ENCODE measurements at regions not wholly inside any gene's neighbourhood (a gene's known extent, or its start where the extent isn't known, plus 50 kb on each side); places are given as distances from the start of the nearest gene placed in this dataset.

GRCh38 chr9:88077071-88077617 is 61.1 kb downstream of the SPATA31C2 start:
- no peak for TF ChIP-seq CTCF (IDR thresholded peaks at IDR 0.05)

- no peak for TF ChIP-seq CTCF (IDR thresholded peaks at IDR 0.05)
Observed at GRCh38 chr9:88076286-88077070, 61.8 kb downstream of the SPATA31C2 start.

- peak; percentile 35; the same call in 1 of the 2 replicates for TF ChIP-seq CTCF (IDR thresholded peaks at IDR 0.05)
Observed at GRCh38 chr9:88075966-88076285, 62.3 kb downstream of the SPATA31C2 start.

GRCh38 chr9:88075506-88075905 is 62.8 kb downstream of the SPATA31C2 start:
- no peak for TF ChIP-seq CTCF (IDR thresholded peaks at IDR 0.05)

GRCh38 chr9:88074931-88075330 is 63.3 kb downstream of the SPATA31C2 start:
- no peak for TF ChIP-seq CTCF (IDR thresholded peaks at IDR 0.05)

- TF ChIP-seq CTCF (IDR thresholded peaks at IDR 0.05): no peak
Observed at GRCh38 chr9:88072831-88073375, 65.4 kb downstream of the SPATA31C2 start.

GRCh38 chr9:88071331-88071730 is 66.9 kb downstream of the SPATA31C2 start:
- TF ChIP-seq CTCF (IDR thresholded peaks at IDR 0.05): no peak
